Spleen (tissue), 7 donors: ENCODE measurements at regions not wholly inside any gene's neighbourhood (a gene's known extent, or its start where the extent isn't known, plus 50 kb on each side); places are given as distances from the start of the nearest gene placed in this dataset.

Experiments
- CTCF ChIP-seq, 11 experiments: fragments of 200-600 bp in 7 of 11; fragments of 450-650 bp in 4 of 11; sonication (generic) in 4 of 11; IDR thresholded peaks in 8 of 11; conservative IDR thresholded peaks in 3 of 11; 1 replicate in 7 of 11; 2 replicates in 4 of 11; pipeline versions ENCODE4 v1.4.0 to v1.8.0; 2016 to 2021; ENCODE audit warnings: antibody characterized with exemption in 11 of 11, inconsistent platforms in 4 of 11, mild to moderate bottlenecking in 1 of 11
- POLR2A ChIP-seq, 3 donors: fragments of 450-650 bp; IDR thresholded peaks; one replicate each; pipeline ENCODE4 v1.5.1; 2017; ENCODE audit warnings: antibody characterized with exemption in 3 of 3, mild to moderate bottlenecking in 1 of 3
- donor health status: DM: no; HTN: no; CAD: no; lungs with moderate emphysema.
- donor health status: DM: no; HTN: no; CAD: no.
- donor health status: DM: no; HTN: no; CAD: no.

DNA sequence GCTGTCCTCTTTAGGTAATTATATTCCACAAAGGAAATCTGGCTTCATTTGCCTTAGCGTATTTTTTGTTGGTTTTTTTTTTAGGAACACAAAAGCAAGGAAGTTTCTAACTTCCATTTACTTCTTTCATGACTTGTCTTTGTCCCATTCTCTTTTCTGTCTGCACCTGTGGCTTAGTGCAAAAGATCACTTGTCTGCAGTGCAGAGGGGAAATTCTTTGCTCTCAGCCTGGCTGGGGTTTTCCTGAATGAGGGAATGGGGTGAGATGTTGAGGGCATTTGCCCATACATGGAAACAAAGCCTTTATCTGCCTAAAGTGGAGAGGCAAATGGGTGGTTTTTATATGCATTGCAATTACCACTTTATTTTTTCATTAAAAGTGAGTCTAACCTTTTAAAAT is 361.1 kb upstream of the IGFBP3 start:
- TF ChIP-seq POLR2A (IDR thresholded peaks at IDR 0.05) (no peak), CTCF (IDR thresholded peaks at IDR 0.05 in 8 of 11, conservative IDR thresholded peaks at IDR 0.05 in 3 of 11) (no peak)
